ENCODE measurements at regions not wholly inside any gene's neighbourhood (a gene's known extent, or its start where the extent isn't known, plus 50 kb on each side); places are given as distances from the start of the nearest gene placed in this dataset.

DNA sequence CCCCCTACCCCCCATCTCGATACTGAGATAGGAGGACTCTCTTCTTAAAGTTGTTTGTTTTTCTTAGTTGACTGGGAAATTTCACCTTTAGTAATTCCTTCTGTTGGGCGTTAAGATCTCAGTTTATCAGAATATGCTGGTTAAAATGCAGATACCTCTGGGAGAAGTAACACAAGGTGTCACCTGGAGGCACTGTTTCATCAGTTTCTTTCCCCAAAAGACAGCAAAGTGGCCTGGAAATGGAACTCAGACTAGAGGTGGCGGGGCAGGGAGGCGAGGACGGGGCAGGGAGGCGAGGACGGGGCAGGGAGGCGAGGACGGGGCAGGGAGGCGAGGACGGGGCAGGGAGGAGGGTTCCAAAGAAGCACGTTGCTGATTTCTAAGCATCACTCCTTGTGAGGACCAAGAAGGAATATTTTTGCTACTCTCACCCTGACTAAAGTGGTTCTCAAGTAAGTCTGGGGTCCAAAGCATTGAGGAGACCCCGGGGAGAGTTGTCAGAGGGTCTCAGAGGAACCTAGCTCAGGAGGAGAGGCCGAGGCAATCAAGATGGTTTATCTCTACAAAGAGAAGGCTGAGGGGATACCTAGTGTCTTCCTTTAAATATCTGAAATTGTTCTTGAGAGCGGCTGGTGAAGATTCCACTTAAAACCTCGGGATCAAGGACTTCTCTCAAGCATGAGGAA lies 147.0 kb upstream of the B3GAT1 start:
- ChIA-PET RAD21 (ENCODE audit: low non-redundant PET in 1 of 2, low total read pairs in 2 of 2, uncharacterized antibody in 2 of 2, unreplicated experiment in 2 of 2) (no interaction called here), POLR2A (no interaction called here), CTCF (no interaction called here)
- no peak overlapping the region for H2AFZ ChIP-seq (ENCODE audit: low read depth, low read length, poor library complexity, severe bottlenecking)
- H3K4me3 ChIP-seq (replicated peaks in 1 of 2; ENCODE audit: low read depth in 1 of 2, low read length in 2 of 2), result no peak overlapping the region
- H3K36me3 ChIP-seq (ENCODE audit: control insufficient read depth in 1 of 2, insufficient read depth in 2 of 2, low read length in 2 of 2), result no peaks in the 10 kb centered on the region
- H3K9me3 ChIP-seq (ENCODE audit: control insufficient read depth in 1 of 2, insufficient read depth in 1 of 2, low read depth in 1 of 2, low read length in 2 of 2), result no peaks in the 10 kb centered on the region
- no peak for DNase-seq (ENCODE audit: low read depth, low spot score)
- H3K9me2 ChIP-seq (ENCODE audit: insufficient read depth), result no peaks in the 10 kb centered on the region
- H3K4me2 ChIP-seq (ENCODE audit: low read length), result no peak overlapping the region
- H3K9ac ChIP-seq (ENCODE audit: low read length), result no peak overlapping the region
- H4K20me1 ChIP-seq (ENCODE audit: insufficient read depth), result no peaks in the 10 kb centered on the region
- H3K4me1 ChIP-seq (ENCODE audit: control insufficient read depth in 1 of 2, insufficient read depth in 2 of 2, low read length in 2 of 2), result no peaks in the 10 kb centered on the region
- H3K27me3 ChIP-seq (ENCODE audit: insufficient read depth, low read length), result no peaks in the 10 kb centered on the region
- no TSS peak for BruUV-seq (replicated peaks)
- intact Hi-C loops (cut with micrococcal nuclease), result no loop called here
- no peaks in the 10 kb centered on the region for H3K79me2 ChIP-seq (ENCODE audit: insufficient read depth, low read length)
- H3K27ac ChIP-seq (ENCODE audit: low read depth, low read length), result no peak overlapping the region
- peak; percentile 31; the same call in 1 of the 2 replicates for ATAC-seq
- TF ChIP-seq CBX3 (IDR thresholded peaks at IDR 0.05; ENCODE audit: low read depth), result no peak
- TF ChIP-seq CEBPB (IDR thresholded peaks at IDR 0.05; ENCODE audit: low read depth), result no peak
- no peak for TF ChIP-seq FOSL1 (IDR thresholded peaks at IDR 0.05; ENCODE audit: low read depth)
- TF ChIP-seq POLR2AphosphoS5 (IDR thresholded peaks at IDR 0.05; ENCODE audit: low read depth, low read length), result no peak
- no peak for TF ChIP-seq ELF1 (IDR thresholded peaks at IDR 0.05; ENCODE audit: borderline replicate concordance, low read depth)
- TF ChIP-seq, protein P1, sequence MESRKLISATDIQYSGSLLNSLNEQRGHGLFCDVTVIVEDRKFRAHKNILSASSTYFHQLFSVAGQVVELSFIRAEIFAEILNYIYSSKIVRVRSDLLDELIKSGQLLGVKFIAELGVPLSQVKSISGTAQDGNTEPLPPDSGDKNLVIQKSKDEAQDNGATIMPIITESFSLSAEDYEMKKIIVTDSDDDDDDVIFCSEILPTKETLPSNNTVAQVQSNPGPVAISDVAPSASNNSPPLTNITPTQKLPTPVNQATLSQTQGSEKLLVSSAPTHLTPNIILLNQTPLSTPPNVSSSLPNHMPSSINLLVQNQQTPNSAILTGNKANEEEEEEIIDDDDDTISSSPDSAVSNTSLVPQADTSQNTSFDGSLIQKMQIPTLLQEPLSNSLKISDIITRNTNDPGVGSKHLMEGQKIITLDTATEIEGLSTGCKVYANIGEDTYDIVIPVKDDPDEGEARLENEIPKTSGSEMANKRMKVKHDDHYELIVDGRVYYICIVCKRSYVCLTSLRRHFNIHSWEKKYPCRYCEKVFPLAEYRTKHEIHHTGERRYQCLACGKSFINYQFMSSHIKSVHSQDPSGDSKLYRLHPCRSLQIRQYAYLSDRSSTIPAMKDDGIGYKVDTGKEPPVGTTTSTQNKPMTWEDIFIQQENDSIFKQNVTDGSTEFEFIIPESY (IDR thresholded peaks at IDR 0.05; ENCODE audit: extremely low read depth, insufficient replicate concordance, low read length), result no peak
- TF ChIP-seq, protein P2, sequence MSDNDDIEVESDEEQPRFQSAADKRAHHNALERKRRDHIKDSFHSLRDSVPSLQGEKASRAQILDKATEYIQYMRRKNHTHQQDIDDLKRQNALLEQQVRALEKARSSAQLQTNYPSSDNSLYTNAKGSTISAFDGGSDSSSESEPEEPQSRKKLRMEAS (IDR thresholded peaks at IDR 0.05), result no peak
- no peak for TF ChIP-seq SIN3A (IDR thresholded peaks at IDR 0.05; ENCODE audit: low read depth)
- TF ChIP-seq SRF (IDR thresholded peaks at IDR 0.05; ENCODE audit: low read depth), result no peak
- peak; percentile 32; the same call in 1 of the 2 replicates for TF ChIP-seq RAD21 (IDR thresholded peaks at IDR 0.05; ENCODE audit: low read depth)
- TF ChIP-seq EZH2phosphoT487 (IDR thresholded peaks at IDR 0.05; ENCODE audit: borderline replicate concordance), result no peak
- TF ChIP-seq, protein P3, sequence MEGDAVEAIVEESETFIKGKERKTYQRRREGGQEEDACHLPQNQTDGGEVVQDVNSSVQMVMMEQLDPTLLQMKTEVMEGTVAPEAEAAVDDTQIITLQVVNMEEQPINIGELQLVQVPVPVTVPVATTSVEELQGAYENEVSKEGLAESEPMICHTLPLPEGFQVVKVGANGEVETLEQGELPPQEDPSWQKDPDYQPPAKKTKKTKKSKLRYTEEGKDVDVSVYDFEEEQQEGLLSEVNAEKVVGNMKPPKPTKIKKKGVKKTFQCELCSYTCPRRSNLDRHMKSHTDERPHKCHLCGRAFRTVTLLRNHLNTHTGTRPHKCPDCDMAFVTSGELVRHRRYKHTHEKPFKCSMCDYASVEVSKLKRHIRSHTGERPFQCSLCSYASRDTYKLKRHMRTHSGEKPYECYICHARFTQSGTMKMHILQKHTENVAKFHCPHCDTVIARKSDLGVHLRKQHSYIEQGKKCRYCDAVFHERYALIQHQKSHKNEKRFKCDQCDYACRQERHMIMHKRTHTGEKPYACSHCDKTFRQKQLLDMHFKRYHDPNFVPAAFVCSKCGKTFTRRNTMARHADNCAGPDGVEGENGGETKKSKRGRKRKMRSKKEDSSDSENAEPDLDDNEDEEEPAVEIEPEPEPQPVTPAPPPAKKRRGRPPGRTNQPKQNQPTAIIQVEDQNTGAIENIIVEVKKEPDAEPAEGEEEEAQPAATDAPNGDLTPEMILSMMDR (IDR thresholded peaks at IDR 0.05 in 2 of 3, conservative IDR thresholded peaks at IDR 0.05 in 1 of 3; ENCODE audit: borderline replicate concordance in 1 of 3, insufficient read depth in 1 of 3, low read depth in 2 of 3, low read length in 2 of 3), result 0 out of 6 replicates have a peak, but pooled peaks of 1 of the 3 experiments have one; percentile 6

Measured in HCT116 (cell line).